KMS-11 (cell line): ENCODE measurements at regions not wholly inside any gene's neighbourhood (a gene's known extent, or its start where the extent isn't known, plus 50 kb on each side); places are given as distances from the start of the nearest gene placed in this dataset.

Experiments
- H2AFZ ChIP-seq: fragments of 200-600 bp; sonication (generic); 2 replicates; pipeline ENCODE4 v1.6.1; 2016; ENCODE audit warnings: antibody characterized with exemption, mixed run types, low read depth
- H3K27ac ChIP-seq: fragments of 200-600 bp; sonication (generic); 2 replicates; pipeline ENCODE4 v1.6.1; 2016; ENCODE audit warnings: mild to moderate bottlenecking, mixed run types
- H3K27me3 ChIP-seq: fragments of 200-600 bp; sonication (generic); 2 replicates; pipeline ENCODE4 v1.6.1; 2017; ENCODE audit warnings: mild to moderate bottlenecking, low read depth, mixed run types, moderate library complexity; ENCODE audit not compliant: insufficient read depth
- H3K36me3 ChIP-seq: fragments of 200-600 bp; sonication (generic); 2 replicates; pipeline ENCODE4 v1.6.1; 2017; ENCODE audit warnings: mild to moderate bottlenecking, mixed run types; ENCODE audit not compliant: insufficient read depth
- H3K4me1 ChIP-seq: fragments of 200-600 bp; sonication (generic); 2 replicates; pipeline ENCODE4 v1.6.1; 2016; ENCODE audit warnings: mild to moderate bottlenecking, low read depth, mixed run types; ENCODE audit not compliant: poor library complexity, severe bottlenecking
- H3K4me2 ChIP-seq: fragments of 200-600 bp; sonication (generic); 2 replicates; pipeline ENCODE4 v1.7.0; 2016; ENCODE audit warnings: mild to moderate bottlenecking, mixed run types
- H3K4me3 ChIP-seq: fragments of 200-600 bp; sonication (generic); IDR thresholded peaks from 2 replicates; pipeline ENCODE4 v1.6.1; 2017; ENCODE audit warnings: low read depth, low read length, mixed read lengths; ENCODE audit not compliant: insufficient read depth
- H3K79me2 ChIP-seq: fragments of 200-600 bp; sonication (generic); 2 replicates; pipeline ENCODE4 v1.6.1; 2016; ENCODE audit warnings: low read depth, mixed run types; ENCODE audit not compliant: insufficient read depth
- H3K9ac ChIP-seq: fragments of 200-600 bp; sonication (generic); 2 replicates; pipeline ENCODE4 v1.6.1; 2016; ENCODE audit warnings: mild to moderate bottlenecking, mixed run types
- H4K20me1 ChIP-seq: fragments of 200-600 bp; sonication (generic); 2 replicates; pipeline ENCODE4 v1.6.1; 2016; ENCODE audit warnings: mild to moderate bottlenecking, mixed run types; ENCODE audit not compliant: insufficient read depth
- CTCF ChIP-seq: fragments of 200-600 bp; sonication (generic); conservative IDR thresholded peaks from 2 replicates; pipeline ENCODE4 v1.6.1; 2017; ENCODE audit warnings: low read depth, mild to moderate bottlenecking, antibody characterized with exemption, low read length, moderate library complexity, mixed read lengths

- Histone ChIP-seq H3K36me3 (no peaks in the 10 kb centered on the region), H3K79me2 (no peaks in the 10 kb centered on the region), H3K4me2 (no peak overlapping the region), H3K4me3 (no peak overlapping the region), H3K4me1 (no peaks in the 10 kb centered on the region), H2AFZ (no peak overlapping the region), H3K9ac (no peak overlapping the region), H3K27ac (no peak overlapping the region), H3K27me3 (no peaks in the 10 kb centered on the region), H4K20me1 (no peaks in the 10 kb centered on the region)
- TF ChIP-seq CTCF: no peak
Measured at GRCh38 chr7:18226598-18226997, 199.0 kb upstream of the PRPS1L1 start.

GRCh38 chr7:18228686-18229085, 201.0 kb upstream of the PRPS1L1 start:
- H4K20me1 ChIP-seq: no peaks in the 10 kb centered on the region
- H3K36me3 ChIP-seq: no peaks in the 10 kb centered on the region
- H3K79me2 ChIP-seq: no peaks in the 10 kb centered on the region
- H3K4me1 ChIP-seq: no peaks in the 10 kb centered on the region
- no peak overlapping the region for H3K4me2 ChIP-seq
- H3K4me3 ChIP-seq: no peak overlapping the region
- H2AFZ ChIP-seq: no peak overlapping the region
- H3K27me3 ChIP-seq: no peaks in the 10 kb centered on the region
- no peak overlapping the region for H3K9ac ChIP-seq
- no peak overlapping the region for H3K27ac ChIP-seq
- TF ChIP-seq CTCF: no peak

DNA sequence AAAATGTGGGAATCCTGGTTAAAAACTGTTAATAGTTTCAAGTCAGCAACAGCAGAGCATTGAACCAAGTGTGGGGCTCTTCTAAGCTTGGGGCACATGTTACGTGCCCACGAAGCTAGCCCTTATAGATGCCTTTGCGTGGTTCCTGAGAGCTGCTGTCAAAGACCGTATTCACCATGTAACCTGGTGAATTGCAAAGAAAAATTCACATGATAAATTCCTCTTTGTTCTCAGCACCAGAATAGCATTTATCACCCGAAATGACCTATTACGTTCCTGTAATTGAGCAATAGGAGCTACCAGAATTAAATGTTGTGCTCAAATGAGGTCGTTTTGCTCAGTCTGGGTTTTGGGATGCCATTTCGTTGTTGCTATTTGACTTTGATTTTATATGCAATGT, 202.6 kb upstream of the PRPS1L1 start:
- H3K4me2 ChIP-seq: no peak overlapping the region
- H3K4me3 ChIP-seq: no peak overlapping the region
- no peaks in the 10 kb centered on the region for H3K36me3 ChIP-seq
- no peak for TF ChIP-seq CTCF
- no peak overlapping the region for H3K27ac ChIP-seq
- H2AFZ ChIP-seq: no peak overlapping the region
- H3K79me2 ChIP-seq: no peaks in the 10 kb centered on the region
- H3K4me1 ChIP-seq: no peaks in the 10 kb centered on the region
- no peak overlapping the region for H3K9ac ChIP-seq
- no peaks in the 10 kb centered on the region for H3K27me3 ChIP-seq
- H4K20me1 ChIP-seq: no peaks in the 10 kb centered on the region

GRCh38 chr7:18231854-18232253, 204.2 kb upstream of the PRPS1L1 start:
- H4K20me1 ChIP-seq: no peaks in the 10 kb centered on the region
- no peak for TF ChIP-seq CTCF
- no peak overlapping the region for H3K4me3 ChIP-seq
- no peaks in the 10 kb centered on the region for H3K4me1 ChIP-seq
- H3K36me3 ChIP-seq: no peaks in the 10 kb centered on the region
- H3K79me2 ChIP-seq: no peaks in the 10 kb centered on the region
- H3K27ac ChIP-seq: no peak overlapping the region
- H3K9ac ChIP-seq: no peak overlapping the region
- H2AFZ ChIP-seq: no peak overlapping the region
- no peaks in the 10 kb centered on the region for H3K27me3 ChIP-seq
- no peak overlapping the region for H3K4me2 ChIP-seq

DNA sequence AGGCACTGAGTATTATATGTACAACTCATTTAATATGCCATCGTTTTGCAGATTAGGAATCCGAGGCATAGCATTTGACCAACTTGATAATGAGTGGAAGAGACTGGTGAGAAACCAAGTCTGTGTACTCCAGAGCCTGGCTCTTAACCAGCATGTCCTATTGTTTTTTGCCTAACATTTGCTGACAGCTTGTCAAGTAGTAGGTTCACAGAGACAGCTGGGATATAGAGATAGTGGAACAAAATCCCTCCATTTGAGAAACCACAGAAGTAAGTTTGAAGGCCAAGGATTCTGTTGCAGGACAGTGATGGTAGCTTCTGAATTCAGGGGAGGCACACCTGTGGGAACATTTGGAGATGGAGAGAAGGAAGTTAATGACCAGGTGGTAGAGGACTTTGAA, 206.9 kb upstream of the PRPS1L1 start:
- H3K9ac ChIP-seq: no peak overlapping the region
- peaks cover 16% of the 10 kb centered on the region for H3K4me1 ChIP-seq
- no peak overlapping the region for H3K27ac ChIP-seq
- no peak overlapping the region for H3K4me3 ChIP-seq
- H3K27me3 ChIP-seq: no peaks in the 10 kb centered on the region
- H3K36me3 ChIP-seq: no peaks in the 10 kb centered on the region
- no peaks in the 10 kb centered on the region for H3K79me2 ChIP-seq
- no peak for TF ChIP-seq CTCF
- H4K20me1 ChIP-seq: no peaks in the 10 kb centered on the region
- H3K4me2 ChIP-seq: no peak overlapping the region
- no peak overlapping the region for H2AFZ ChIP-seq
